Peyer's patch (tissue), 4 donors: ENCODE measurements at regions not wholly inside any gene's neighbourhood (a gene's known extent, or its start where the extent isn't known, plus 50 kb on each side); places are given as distances from the start of the nearest gene placed in this dataset.

Source experiments
- POLR2A ChIP-seq, 2 donors: fragments of 450-650 bp; IDR thresholded peaks; one replicate each; pipeline ENCODE4 v1.5.1; 2017; ENCODE audit warnings: antibody characterized with exemption in 2 of 2, mild to moderate bottlenecking in 2 of 2, moderate library complexity in 2 of 2
- TF ChIP-seq, protein P1 (sequence below), 6 experiments: fragments of 450-650 bp in 4 of 6; fragments of 200-600 bp in 2 of 6; sonication (generic) in 1 of 6; IDR thresholded peaks; one replicate each; pipeline ENCODE4 v1.5.1; 2017 to 2019; ENCODE audit warnings: antibody characterized with exemption in 6 of 6, mild to moderate bottlenecking in 3 of 6, moderate library complexity in 1 of 6

DNA sequence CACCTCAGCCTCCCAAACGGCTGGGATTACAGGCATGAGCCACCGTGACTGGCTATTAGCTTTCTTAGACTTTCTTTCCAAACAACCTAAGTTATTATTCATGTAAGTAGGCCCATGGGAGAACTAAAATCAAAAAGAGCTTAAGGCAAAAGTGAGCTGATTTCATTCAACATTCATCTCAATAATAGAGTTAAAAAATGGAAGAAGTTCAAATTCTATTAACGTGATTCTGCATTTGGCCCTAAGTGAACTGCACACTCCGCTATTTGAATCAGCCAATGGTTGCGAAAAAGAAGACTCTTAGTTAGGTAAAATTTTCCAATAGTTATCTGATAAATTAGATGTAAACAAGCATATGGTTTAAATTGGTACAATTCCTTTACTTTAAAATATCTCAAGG, 68.6 kb upstream of the WARS2 start:
- no peak for TF ChIP-seq POLR2A (IDR thresholded peaks at IDR 0.05)
- TF ChIP-seq, protein P1, sequence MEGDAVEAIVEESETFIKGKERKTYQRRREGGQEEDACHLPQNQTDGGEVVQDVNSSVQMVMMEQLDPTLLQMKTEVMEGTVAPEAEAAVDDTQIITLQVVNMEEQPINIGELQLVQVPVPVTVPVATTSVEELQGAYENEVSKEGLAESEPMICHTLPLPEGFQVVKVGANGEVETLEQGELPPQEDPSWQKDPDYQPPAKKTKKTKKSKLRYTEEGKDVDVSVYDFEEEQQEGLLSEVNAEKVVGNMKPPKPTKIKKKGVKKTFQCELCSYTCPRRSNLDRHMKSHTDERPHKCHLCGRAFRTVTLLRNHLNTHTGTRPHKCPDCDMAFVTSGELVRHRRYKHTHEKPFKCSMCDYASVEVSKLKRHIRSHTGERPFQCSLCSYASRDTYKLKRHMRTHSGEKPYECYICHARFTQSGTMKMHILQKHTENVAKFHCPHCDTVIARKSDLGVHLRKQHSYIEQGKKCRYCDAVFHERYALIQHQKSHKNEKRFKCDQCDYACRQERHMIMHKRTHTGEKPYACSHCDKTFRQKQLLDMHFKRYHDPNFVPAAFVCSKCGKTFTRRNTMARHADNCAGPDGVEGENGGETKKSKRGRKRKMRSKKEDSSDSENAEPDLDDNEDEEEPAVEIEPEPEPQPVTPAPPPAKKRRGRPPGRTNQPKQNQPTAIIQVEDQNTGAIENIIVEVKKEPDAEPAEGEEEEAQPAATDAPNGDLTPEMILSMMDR (IDR thresholded peaks at IDR 0.05): no peak
